ENCODE measurements at regions not wholly inside any gene's neighbourhood (a gene's known extent, or its start where the extent isn't known, plus 50 kb on each side); places are given as distances from the start of the nearest gene placed in this dataset.

- Mint-ChIP-seq H3K27me3 (no peaks in the 10 kb centered on the region), H3K36me3 (no peaks in the 10 kb centered on the region), H3K9me3 (no peaks in the 10 kb centered on the region), H3K27ac (peak overlapping the region in 1 of 10 donors; percentile 61), H3K4me3 (no peak overlapping the region), H3K4me1 (peaks cover 4 to 14% (median 11%) of the 10 kb centered on the region in 4 donors)
- DNase-seq (no peak), ATAC-seq (no peak)
- POLR2A ChIA-PET, result no interaction called here
Observed at GRCh38 chr18:79579807-79580497, 99.7 kb upstream of the CTDP1 start.

GRCh38 chr18:79580498-79581171 is 99.0 kb upstream of the CTDP1 start:
- POLR2A ChIA-PET, result no interaction called here
- DNase-seq (no peak), ATAC-seq (no peak)
- Mint-ChIP-seq H3K27me3 (no peaks in the 10 kb centered on the region), H3K4me1 (peaks cover 2 to 7% (median 5%) of the 10 kb centered on the region in 4 donors), H3K36me3 (no peaks in the 10 kb centered on the region), H3K9me3 (no peaks in the 10 kb centered on the region), H3K27ac (no peak overlapping the region), H3K4me3 (no peak overlapping the region)

GRCh38 chr18:79581406-79581805 is 98.2 kb upstream of the CTDP1 start:
- H3K27ac Mint-ChIP-seq, result peak overlapping the region in 1 of 10 donors; percentile 19
- no peaks in the 10 kb centered on the region for H3K27me3 Mint-ChIP-seq
- no peaks in the 10 kb centered on the region for H3K36me3 Mint-ChIP-seq
- POLR2A ChIA-PET, result no interaction called here
- DNase-seq (no peak), ATAC-seq (no peak)
- no peaks in the 10 kb centered on the region for H3K9me3 Mint-ChIP-seq
- H3K4me3 Mint-ChIP-seq, result no peak overlapping the region
- peaks cover 0 to 7% (median 2%) of the 10 kb centered on the region in 4 donors for H3K4me1 Mint-ChIP-seq

- ATAC-seq (no peak), DNase-seq (no peak)
- no peaks in the 10 kb centered on the region for H3K36me3 Mint-ChIP-seq
- POLR2A ChIA-PET, result no interaction called here
- H3K9me3 Mint-ChIP-seq, result no peaks in the 10 kb centered on the region
- H3K27ac Mint-ChIP-seq, result no peak overlapping the region
- peaks cover 0 to 7% (median 2%) of the 10 kb centered on the region in 4 donors for H3K4me1 Mint-ChIP-seq
- H3K27me3 Mint-ChIP-seq, result no peaks in the 10 kb centered on the region
- H3K4me3 Mint-ChIP-seq, result no peak overlapping the region
Observed at GRCh38 chr18:79581911-79582310, 97.7 kb upstream of the CTDP1 start.

- Mint-ChIP-seq H3K27me3 (no peaks in the 10 kb centered on the region), H3K9me3 (no peaks in the 10 kb centered on the region), H3K4me1 (peaks cover 0 to 5% (median 1%) of the 10 kb centered on the region in 4 donors), H3K36me3 (no peaks in the 10 kb centered on the region), H3K27ac (peak overlapping the region in 3 of 10 donors; percentile 48 to 70 (median 56)), H3K4me3 (no peak overlapping the region)
- POLR2A ChIA-PET, result no interaction called here
- ATAC-seq (no peak), DNase-seq (no peak)
Observed at GRCh38 chr18:79582978-79583377, 96.6 kb upstream of the CTDP1 start.

GRCh38 chr18:79583426-79583825 is 96.2 kb upstream of the CTDP1 start:
- peaks cover 0 to 2% (median 0%) of the 10 kb centered on the region in 4 donors for H3K4me1 Mint-ChIP-seq
- no peaks in the 10 kb centered on the region for H3K36me3 Mint-ChIP-seq
- no peaks in the 10 kb centered on the region for H3K27me3 Mint-ChIP-seq
- peak overlapping the region in 3 of 10 donors; percentile 48 to 70 (median 56) for H3K27ac Mint-ChIP-seq
- DNase-seq (no peak), ATAC-seq (no peak)
- H3K4me3 Mint-ChIP-seq, result no peak overlapping the region
- no peaks in the 10 kb centered on the region for H3K9me3 Mint-ChIP-seq
- POLR2A ChIA-PET, result no interaction called here

GRCh38 chr18:79583984-79584401 is 95.6 kb upstream of the CTDP1 start:
- Mint-ChIP-seq H3K4me3 (no peak overlapping the region), H3K9me3 (no peaks in the 10 kb centered on the region), H3K36me3 (no peaks in the 10 kb centered on the region), H3K27me3 (peaks cover 0 to under 1% (median 0%) of the 10 kb centered on the region in 5 donors), H3K27ac (peak overlapping the region in 1 of 10 donors; percentile 32), H3K4me1 (peaks cover 0 to 2% (median 0%) of the 10 kb centered on the region in 4 donors)
- POLR2A ChIA-PET, result no interaction called here
- no peak for DNase-seq
- no peak for ATAC-seq

GRCh38 chr18:79584491-79585394 is 94.9 kb upstream of the CTDP1 start:
- Mint-ChIP-seq H3K4me1 (peaks cover 0 to 2% (median 0%) of the 10 kb centered on the region in 4 donors), H3K9me3 (no peaks in the 10 kb centered on the region)
- POLR2A ChIA-PET, result no interaction called here

GRCh38 chr18:79585395-79586370 is 93.9 kb upstream of the CTDP1 start:
- DNase-seq, result no peak
- no peaks in the 10 kb centered on the region for H3K9me3 Mint-ChIP-seq
- no peak for ATAC-seq
- POLR2A ChIA-PET, result no interaction called here
- H3K27me3 Mint-ChIP-seq, result peaks cover 0 to 2% (median 0%) of the 10 kb centered on the region in 5 donors
- peaks cover 0 to 2% (median 0%) of the 10 kb centered on the region in 4 donors for H3K4me1 Mint-ChIP-seq
- no peak overlapping the region for H3K27ac Mint-ChIP-seq
- no peaks in the 10 kb centered on the region for H3K36me3 Mint-ChIP-seq
- no peak overlapping the region for H3K4me3 Mint-ChIP-seq

More at GRCh38 chr18:79584491-79585394, 94.9 kb upstream of the CTDP1 start:
- Mint-ChIP-seq H3K27me3 (peaks cover 0 to 2% (median 0%) of the 10 kb centered on the region in 5 donors), H3K36me3 (no peaks in the 10 kb centered on the region), H3K4me3 (no peak overlapping the region), H3K27ac (peak overlapping the region in 1 of 10 donors; percentile 32)
- no peak for DNase-seq
- ATAC-seq, result no peak

- ATAC-seq (no peak), DNase-seq (no peak)
- POLR2A ChIA-PET, result no interaction called here
- no peaks in the 10 kb centered on the region for H3K9me3 Mint-ChIP-seq
- no peak overlapping the region for H3K4me3 Mint-ChIP-seq
- no peak overlapping the region for H3K27ac Mint-ChIP-seq
- peaks cover 0 to 2% (median 0%) of the 10 kb centered on the region in 5 donors for H3K27me3 Mint-ChIP-seq
- no peaks in the 10 kb centered on the region for H3K36me3 Mint-ChIP-seq
- H3K4me1 Mint-ChIP-seq, result peaks cover 0 to 2% (median 0%) of the 10 kb centered on the region in 4 donors
Observed at GRCh38 chr18:79586436-79587225, 93.0 kb upstream of the CTDP1 start.

GRCh38 chr18:79587226-79587741 is 92.3 kb upstream of the CTDP1 start:
- ATAC-seq, result no peak
- H3K36me3 Mint-ChIP-seq, result peaks cover 0 to under 1% (median 0%) of the 10 kb centered on the region in 3 donors

More at GRCh38 chr18:79587226-79587741, 92.3 kb upstream of the CTDP1 start:
- no peak overlapping the region for H3K27ac Mint-ChIP-seq
- DNase-seq, result no peak
- H3K4me1 Mint-ChIP-seq, result peaks cover 0 to 2% (median 0%) of the 10 kb centered on the region in 4 donors
- H3K27me3 Mint-ChIP-seq, result peaks cover 0 to 2% (median 0%) of the 10 kb centered on the region in 5 donors
- POLR2A ChIA-PET, result no interaction called here
- no peak overlapping the region for H3K4me3 Mint-ChIP-seq
- peaks cover 0 to 4% (median 0%) of the 10 kb centered on the region in 9 donors for H3K9me3 Mint-ChIP-seq

All from naive thymus-derived CD8-positive, alpha-beta T cell (primary cell).